GM12878 (cell line): ENCODE measurements at regions not wholly inside any gene's neighbourhood (a gene's known extent, or its start where the extent isn't known, plus 50 kb on each side); places are given as distances from the start of the nearest gene placed in this dataset.

Experiments
- ATF2 ChIP-seq: IDR thresholded peaks from 2 replicates; pipeline ENCODE4 v1.6.1; 2012; ENCODE audit warnings: low read length, inconsistent platforms
- CBX3 ChIP-seq: fragments of 200-600 bp; sonication (generic); IDR thresholded peaks from 2 replicates; pipeline ENCODE4 v1.6.1; 2016; ENCODE audit warnings: low read depth, borderline replicate concordance
- IKZF1 ChIP-seq: fragments of 450-650 bp; conservative IDR thresholded peaks from 2 replicates; pipeline ENCODE4 v1.6.1; 2017; ENCODE audit warnings: antibody characterized with exemption, mild to moderate bottlenecking
- ZNF592 ChIP-seq: fragments of 450-650 bp; IDR thresholded peaks from 2 replicates; pipeline ENCODE4 v1.6.1; 2017; ENCODE audit warnings: mild to moderate bottlenecking, moderate library complexity

- no peak for TF ChIP-seq ATF2
- no peak for TF ChIP-seq IKZF1
- TF ChIP-seq CBX3: no peak
- no peak for TF ChIP-seq ZNF592
Observed at GRCh38 chr16:66277311-66278070, 89.0 kb upstream of the CDH5 start (continued).
